HG02798 (cell line): ENCODE measurements at regions not wholly inside any gene's neighbourhood (a gene's known extent, or its start where the extent isn't known, plus 50 kb on each side); places are given as distances from the start of the nearest gene placed in this dataset.

Experiments used
- ATAC-seq: cut with Tn5 transposase; IDR thresholded peaks from one replicate; pipeline ENCODE4 v1.9.1; 2021; ENCODE audit warnings: mild to moderate bottlenecking; ENCODE audit not compliant: unreplicated experiment, poor library complexity

GRCh38 chr2:136230464-136230863, 112.5 kb upstream of the CXCR4 start:
- no peak for ATAC-seq

GRCh38 chr2:136226903-136227302, 109.0 kb upstream of the CXCR4 start:
- no peak for ATAC-seq

GRCh38 chr2:136225950-136226835, 108.2 kb upstream of the CXCR4 start:
- peak; percentile 79 for ATAC-seq

GRCh38 chr2:136223274-136223673, 105.3 kb upstream of the CXCR4 start:
- no peak for ATAC-seq

- ATAC-seq = no peak
Observed at GRCh38 chr2:136222862-136223261, 104.9 kb upstream of the CXCR4 start.

- ATAC-seq = no peak
Observed at GRCh38 chr2:136221026-136221425, 103.1 kb upstream of the CXCR4 start.

GRCh38 chr2:136219963-136220362, 102.0 kb upstream of the CXCR4 start:
- ATAC-seq = no peak

GRCh38 chr2:136219341-136219740, 101.4 kb upstream of the CXCR4 start:
- no peak for ATAC-seq

- ATAC-seq = no peak
Observed at GRCh38 chr2:136217996-136218395, 100.0 kb upstream of the CXCR4 start.

- ATAC-seq = no peak
Observed at GRCh38 chr2:136215908-136216472, 98.0 kb upstream of the CXCR4 start.

GRCh38 chr2:136215449-136215848, 97.5 kb upstream of the CXCR4 start:
- ATAC-seq = no peak

- no peak for ATAC-seq
Observed at GRCh38 chr2:136214307-136215200, 96.6 kb upstream of the CXCR4 start.

GRCh38 chr2:136213836-136214235, 95.9 kb upstream of the CXCR4 start:
- ATAC-seq = no peak

- peak; percentile 70 for ATAC-seq
Observed at GRCh38 chr2:136212426-136213378, 94.8 kb upstream of the CXCR4 start.

GRCh38 chr2:136211701-136212100, 93.8 kb upstream of the CXCR4 start:
- no peak for ATAC-seq

- no peak for ATAC-seq
Observed at GRCh38 chr2:136210822-136211221, 92.9 kb upstream of the CXCR4 start.

GRCh38 chr2:136210455-136210805, 92.5 kb upstream of the CXCR4 start:
- ATAC-seq = no peak

GRCh38 chr2:136209561-136210454, 91.9 kb upstream of the CXCR4 start:
- no peak for ATAC-seq
